ENCODE measurements at regions not wholly inside any gene's neighbourhood (a gene's known extent, or its start where the extent isn't known, plus 50 kb on each side); places are given as distances from the start of the nearest gene placed in this dataset.
"Not testable (repeated sequence)": the region's sequence is repeated elsewhere in the genome, so short reads cannot be mapped to it uniquely, and the experiment has no call there.

GRCh38 chr2:147424766-147425165 is 420.1 kb upstream of the ACVR2A start:
- no peak for DNase-seq (ENCODE audit: low read depth)

- DNase-seq (ENCODE audit: low read depth): no peak
Measured at GRCh38 chr2:147420947-147421675, 423.7 kb upstream of the ACVR2A start.

- no peak for DNase-seq (ENCODE audit: low read depth)
Measured at GRCh38 chr2:147420517-147420916, 424.3 kb upstream of the ACVR2A start.

- peak; percentile 8 for DNase-seq (ENCODE audit: low read depth)
Measured at GRCh38 chr2:147416099-147416498, 428.7 kb upstream of the ACVR2A start.

GRCh38 chr2:147414656-147415055 is 430.2 kb upstream of the ACVR2A start:
- DNase-seq (ENCODE audit: low read depth): not testable (repeated sequence)

GRCh38 chr2:147408357-147408756 is 436.5 kb upstream of the ACVR2A start:
- no peak for DNase-seq (ENCODE audit: low read depth)

- peak; percentile 5 for DNase-seq (ENCODE audit: low read depth)
Measured at GRCh38 chr2:147405651-147406050, 439.2 kb upstream of the ACVR2A start.

GRCh38 chr2:147398996-147399395 is 445.8 kb upstream of the ACVR2A start:
- peak; percentile 53 for DNase-seq (ENCODE audit: low read depth)

GRCh38 chr2:147398301-147398700 is 446.5 kb upstream of the ACVR2A start:
- DNase-seq (ENCODE audit: low read depth): no peak

GRCh38 chr2:147396890-147397289 is 447.9 kb upstream of the ACVR2A start:
- DNase-seq (ENCODE audit: low read depth): no peak

- no peak for DNase-seq (ENCODE audit: low read depth)
Measured at GRCh38 chr2:147394179-147394790, 450.5 kb upstream of the ACVR2A start.

GRCh38 chr2:147392180-147392579 is 452.6 kb upstream of the ACVR2A start:
- DNase-seq (ENCODE audit: low read depth): no peak

GRCh38 chr2:147390475-147390874 is 454.4 kb upstream of the ACVR2A start:
- DNase-seq (ENCODE audit: low read depth): no peak

- no peak for DNase-seq (ENCODE audit: low read depth)
Measured at GRCh38 chr2:147389218-147389617, 455.6 kb upstream of the ACVR2A start.

GRCh38 chr2:147388217-147388616 is 456.6 kb upstream of the ACVR2A start:
- DNase-seq (ENCODE audit: low read depth): no peak

- DNase-seq (ENCODE audit: low read depth): no peak
Measured at GRCh38 chr2:147386284-147386683, 458.5 kb upstream of the ACVR2A start.

GRCh38 chr2:147385600-147385999 is 459.2 kb upstream of the ACVR2A start:
- DNase-seq (ENCODE audit: low read depth): no peak

GRCh38 chr2:147384659-147385058 is 460.2 kb upstream of the ACVR2A start:
- no peak for DNase-seq (ENCODE audit: low read depth)

GRCh38 chr2:147382322-147382948 is 462.4 kb upstream of the ACVR2A start:
- no peak for DNase-seq (ENCODE audit: low read depth)

GRCh38 chr2:147378403-147378802 is 466.4 kb upstream of the ACVR2A start:
- DNase-seq (ENCODE audit: low read depth): no peak

- no peak for DNase-seq (ENCODE audit: low read depth)
Measured at GRCh38 chr2:147375073-147375472, 469.8 kb upstream of the ACVR2A start.

- no peak for DNase-seq (ENCODE audit: low read depth)
Measured at GRCh38 chr2:147374423-147374811, 470.4 kb upstream of the ACVR2A start.

Data from LHCN-M2 (cell line).